ENCODE measurements at regions not wholly inside any gene's neighbourhood (a gene's known extent, or its start where the extent isn't known, plus 50 kb on each side); places are given as distances from the start of the nearest gene placed in this dataset.

- TF ChIP-seq, protein P1, sequence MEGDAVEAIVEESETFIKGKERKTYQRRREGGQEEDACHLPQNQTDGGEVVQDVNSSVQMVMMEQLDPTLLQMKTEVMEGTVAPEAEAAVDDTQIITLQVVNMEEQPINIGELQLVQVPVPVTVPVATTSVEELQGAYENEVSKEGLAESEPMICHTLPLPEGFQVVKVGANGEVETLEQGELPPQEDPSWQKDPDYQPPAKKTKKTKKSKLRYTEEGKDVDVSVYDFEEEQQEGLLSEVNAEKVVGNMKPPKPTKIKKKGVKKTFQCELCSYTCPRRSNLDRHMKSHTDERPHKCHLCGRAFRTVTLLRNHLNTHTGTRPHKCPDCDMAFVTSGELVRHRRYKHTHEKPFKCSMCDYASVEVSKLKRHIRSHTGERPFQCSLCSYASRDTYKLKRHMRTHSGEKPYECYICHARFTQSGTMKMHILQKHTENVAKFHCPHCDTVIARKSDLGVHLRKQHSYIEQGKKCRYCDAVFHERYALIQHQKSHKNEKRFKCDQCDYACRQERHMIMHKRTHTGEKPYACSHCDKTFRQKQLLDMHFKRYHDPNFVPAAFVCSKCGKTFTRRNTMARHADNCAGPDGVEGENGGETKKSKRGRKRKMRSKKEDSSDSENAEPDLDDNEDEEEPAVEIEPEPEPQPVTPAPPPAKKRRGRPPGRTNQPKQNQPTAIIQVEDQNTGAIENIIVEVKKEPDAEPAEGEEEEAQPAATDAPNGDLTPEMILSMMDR (IDR thresholded peaks at IDR 0.05; ENCODE audit: insufficient read depth in 1 of 2, low read depth in 1 of 2, low read length in 1 of 2, severe bottlenecking in 1 of 2, unreplicated experiment in 1 of 2): no peak
- Mint-ChIP-seq H3K9me3 (ENCODE audit: unreplicated experiment) (no peaks in the 10 kb centered on the region), H3K4me1 (ENCODE audit: low read depth, unreplicated experiment) (no peaks in the 10 kb centered on the region), H3K36me3 (ENCODE audit: insufficient read depth, unreplicated experiment) (no peaks in the 10 kb centered on the region), H3K27ac (ENCODE audit: unreplicated experiment) (no peak overlapping the region), H3K27me3 (ENCODE audit: insufficient read depth, unreplicated experiment) (peaks cover 10% of the 10 kb centered on the region), H3K4me3 (ENCODE audit: unreplicated experiment) (no peak overlapping the region)
- no peaks in the 10 kb centered on the region for H3K36me3 ChIP-seq (ENCODE audit: control insufficient read depth, insufficient read depth, low read length)
- no peaks in the 10 kb centered on the region for H3K9me3 ChIP-seq
- intact Hi-C loops (cut with micrococcal nuclease; ENCODE audit: unreplicated experiment): no loop called here
- ChIA-PET CTCF (no interaction called here), POLR2A (no interaction called here)
- no peaks in the 10 kb centered on the region; the same call in 1 of the 2 replicates for H3K27me3 ChIP-seq (replicated peaks; ENCODE audit: control insufficient read depth, insufficient read depth, low read length)
- no peak for DNase-seq
- no TSS peak for BruUV-seq (replicated peaks)
- H3K4me1 ChIP-seq: no peaks in the 10 kb centered on the region
- no peak overlapping the region for H3K4me3 ChIP-seq (ENCODE audit: low read depth, low read length)
Observed at GRCh38 chr2:118250001-118250400, 161.7 kb downstream of the INSIG2 start.

GRCh38 chr2:118249531-118249930 is 161.3 kb downstream of the INSIG2 start:
- intact Hi-C loops (cut with micrococcal nuclease; ENCODE audit: unreplicated experiment): no loop called here
- Mint-ChIP-seq H3K9me3 (ENCODE audit: unreplicated experiment) (no peaks in the 10 kb centered on the region), H3K4me1 (ENCODE audit: low read depth, unreplicated experiment) (no peaks in the 10 kb centered on the region), H3K27ac (ENCODE audit: unreplicated experiment) (no peak overlapping the region), H3K27me3 (ENCODE audit: insufficient read depth, unreplicated experiment) (peaks cover 13% of the 10 kb centered on the region), H3K4me3 (ENCODE audit: unreplicated experiment) (no peak overlapping the region), H3K36me3 (ENCODE audit: insufficient read depth, unreplicated experiment) (no peaks in the 10 kb centered on the region)
- Histone ChIP-seq H3K4me3 (ENCODE audit: low read depth, low read length) (no peak overlapping the region), H3K4me1 (no peaks in the 10 kb centered on the region), H3K27me3 (replicated peaks; ENCODE audit: control insufficient read depth, insufficient read depth, low read length) (no peaks in the 10 kb centered on the region; the same call in 1 of the 2 replicates), H3K9me3 (no peaks in the 10 kb centered on the region), H3K36me3 (ENCODE audit: control insufficient read depth, insufficient read depth, low read length) (no peaks in the 10 kb centered on the region)
- no TSS peak for BruUV-seq (replicated peaks)
- ChIA-PET CTCF (no interaction called here), POLR2A (no interaction called here)
- TF ChIP-seq, protein P1 (IDR thresholded peaks at IDR 0.05; ENCODE audit: insufficient read depth in 1 of 2, low read depth in 1 of 2, low read length in 1 of 2, severe bottlenecking in 1 of 2, unreplicated experiment in 1 of 2): no peak
- no peak for DNase-seq

- DNase-seq: no peak
- Histone ChIP-seq H3K4me3 (ENCODE audit: low read depth, low read length) (no peak overlapping the region), H3K4me1 (no peaks in the 10 kb centered on the region), H3K36me3 (ENCODE audit: control insufficient read depth, insufficient read depth, low read length) (no peaks in the 10 kb centered on the region), H3K9me3 (no peaks in the 10 kb centered on the region), H3K27me3 (replicated peaks; ENCODE audit: control insufficient read depth, insufficient read depth, low read length) (no peaks in the 10 kb centered on the region; the same call in 1 of the 2 replicates)
- POLR2A ChIA-PET: no interaction called here
- CTCF ChIA-PET: no interaction called here
- Mint-ChIP-seq H3K4me1 (ENCODE audit: low read depth, unreplicated experiment) (no peaks in the 10 kb centered on the region), H3K36me3 (ENCODE audit: insufficient read depth, unreplicated experiment) (no peaks in the 10 kb centered on the region), H3K27me3 (ENCODE audit: insufficient read depth, unreplicated experiment) (peaks cover 22% of the 10 kb centered on the region), H3K9me3 (ENCODE audit: unreplicated experiment) (no peaks in the 10 kb centered on the region), H3K27ac (ENCODE audit: unreplicated experiment) (no peak overlapping the region), H3K4me3 (ENCODE audit: unreplicated experiment) (no peak overlapping the region)
- BruUV-seq (replicated peaks): no TSS peak
- intact Hi-C loops (cut with micrococcal nuclease; ENCODE audit: unreplicated experiment): no loop called here
- TF ChIP-seq, protein P1 (IDR thresholded peaks at IDR 0.05; ENCODE audit: insufficient read depth in 1 of 2, low read depth in 1 of 2, low read length in 1 of 2, severe bottlenecking in 1 of 2, unreplicated experiment in 1 of 2): no peak
Observed at GRCh38 chr2:118246726-118247125, 158.5 kb downstream of the INSIG2 start.

Measured in Caco-2 (cell line).